GM04503 (cell line): ENCODE measurements at regions not wholly inside any gene's neighbourhood (a gene's known extent, or its start where the extent isn't known, plus 50 kb on each side); places are given as distances from the start of the nearest gene placed in this dataset.
"Not testable (repeated sequence)": the region's sequence is repeated elsewhere in the genome, so short reads cannot be mapped to it uniquely, and the experiment has no call there.

Experiments used
- DNase-seq: peaks from one replicate; pipeline ENCODE4 v3.0.0-alpha.2; 2012; ENCODE audit warnings: low read depth

GRCh38 chr10:120204877-120205276, 252.2 kb upstream of the PLPP4 start:
- DNase-seq, result no peak

GRCh38 chr10:120205368-120206018, 251.5 kb upstream of the PLPP4 start:
- no peak for DNase-seq

GRCh38 chr10:120208488-120208887, 248.5 kb upstream of the PLPP4 start:
- DNase-seq, result no peak

GRCh38 chr10:120209124-120209762, 247.8 kb upstream of the PLPP4 start:
- no peak for DNase-seq

DNA sequence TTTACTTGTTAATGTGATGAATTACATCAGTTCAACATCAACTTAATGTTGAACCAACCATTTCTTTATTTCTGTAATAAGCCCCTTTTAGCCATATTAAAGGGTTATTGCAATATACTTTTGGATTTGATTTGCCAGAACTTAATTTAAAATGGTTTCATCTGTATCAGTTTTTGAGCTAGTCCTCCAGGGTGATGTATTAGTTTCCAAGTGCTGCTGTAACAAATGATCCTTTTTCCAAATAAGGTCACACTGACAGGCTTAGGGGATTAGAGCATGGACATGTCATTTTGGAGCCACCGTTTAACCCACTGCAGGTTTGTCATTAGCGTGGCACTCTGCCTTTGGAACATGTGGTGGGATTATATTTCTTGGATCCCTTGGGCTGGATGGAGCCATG, 244.8 kb upstream of the PLPP4 start:
- DNase-seq, result no peak

DNA sequence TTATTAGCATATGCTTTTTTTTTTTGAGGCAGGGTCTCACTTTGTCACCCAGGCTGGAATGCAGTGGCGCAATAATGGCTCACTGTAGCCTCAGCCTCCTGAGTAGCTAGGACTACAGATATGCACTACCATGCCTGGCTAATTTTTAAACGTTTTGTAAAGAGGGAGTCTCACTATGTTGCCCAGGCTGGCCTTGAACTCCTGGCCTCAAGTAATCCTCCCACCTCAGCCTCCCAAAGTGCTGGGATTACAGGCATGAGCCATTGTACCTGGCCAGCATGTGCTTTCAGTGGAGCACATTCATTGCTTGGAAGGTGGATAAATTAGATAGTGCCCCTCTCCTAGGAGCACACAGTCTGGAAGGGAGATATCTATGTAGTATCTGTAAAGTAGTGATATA, 243.7 kb upstream of the PLPP4 start:
- not testable (repeated sequence) for DNase-seq

GRCh38 chr10:120217736-120218135, 239.3 kb upstream of the PLPP4 start:
- no peak for DNase-seq

DNA sequence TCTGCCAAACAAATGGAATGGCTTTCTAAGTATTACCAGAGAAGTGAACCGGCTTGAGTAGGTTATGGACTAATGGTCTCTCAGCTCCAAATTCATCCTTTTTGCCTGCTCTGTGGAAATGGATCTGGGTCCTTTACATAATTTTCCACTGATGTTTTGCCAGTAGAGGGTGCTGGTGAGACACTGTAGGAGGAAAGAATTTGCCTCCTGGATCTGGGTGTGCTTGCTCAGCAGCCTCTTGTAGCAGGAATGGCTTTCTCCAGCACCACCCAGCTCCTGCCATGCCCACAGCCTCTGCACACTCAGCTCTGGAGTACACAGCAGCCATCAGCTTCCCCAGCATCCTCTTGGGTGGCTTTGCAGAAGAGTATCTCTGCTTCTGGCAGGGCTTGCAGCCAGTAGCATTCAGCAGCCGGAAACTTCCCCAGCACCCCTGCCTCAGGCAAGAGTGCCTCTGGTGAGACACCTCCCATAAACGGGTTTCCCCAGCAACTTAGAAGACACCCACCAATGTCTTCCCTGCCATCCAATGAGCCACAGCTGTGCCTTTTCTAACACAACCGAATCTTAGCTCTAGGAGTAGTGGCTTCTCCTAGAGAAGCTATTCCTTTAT, 235.0 kb upstream of the PLPP4 start:
- DNase-seq, result peak; percentile 11

GRCh38 chr10:120229641-120230040, 227.4 kb upstream of the PLPP4 start:
- DNase-seq, result no peak

- not testable (repeated sequence) for DNase-seq
These were observed 217.3 kb upstream of the PLPP4 start for GRCh38 chr10:120239695-120240094.

- no peak for DNase-seq
These were observed 205.1 kb upstream of the PLPP4 start for GRCh38 chr10:120251821-120252442.

DNA sequence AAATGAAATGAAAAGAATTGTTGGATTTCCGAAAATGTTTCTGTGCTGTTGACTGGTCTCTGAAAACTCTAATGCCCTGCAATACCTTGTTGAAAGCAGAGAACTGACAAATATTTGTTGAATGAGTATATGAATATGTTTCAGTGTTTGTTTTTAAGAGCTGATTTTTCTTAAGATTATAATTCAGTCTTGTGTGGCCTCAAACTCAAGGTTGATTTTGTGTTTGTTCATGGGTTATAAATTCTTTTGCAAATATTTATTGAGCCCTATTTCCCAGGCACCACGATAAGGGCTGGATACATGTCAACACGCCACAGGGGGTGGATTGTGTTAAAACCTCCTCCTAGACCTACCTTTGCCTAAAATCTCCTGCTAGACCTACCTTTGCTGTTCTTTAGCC, 203.9 kb upstream of the PLPP4 start:
- DNase-seq, result no peak

DNA sequence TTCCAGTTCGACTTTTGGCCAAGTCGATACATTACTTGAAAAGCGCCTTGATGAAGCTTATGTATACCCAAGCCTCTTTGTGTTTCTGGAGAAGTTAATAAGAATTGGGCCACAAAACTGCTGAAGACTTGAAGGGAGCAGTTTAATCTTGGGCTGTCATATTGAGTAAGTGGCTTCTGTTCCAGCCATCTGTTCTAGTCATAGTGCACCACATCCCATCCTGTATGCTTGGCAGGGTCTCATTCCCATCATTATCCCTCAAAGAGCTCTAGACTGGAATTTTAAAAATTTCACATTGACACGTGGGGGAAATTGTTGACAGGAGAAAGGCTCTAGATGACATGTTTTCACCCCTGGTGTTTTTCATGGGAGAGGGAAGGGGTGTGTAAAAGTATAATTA, 196.6 kb upstream of the PLPP4 start:
- no peak for DNase-seq

- DNase-seq, result peak; percentile 1
These were observed 194.0 kb upstream of the PLPP4 start for GRCh38 chr10:120262857-120263547.

DNA sequence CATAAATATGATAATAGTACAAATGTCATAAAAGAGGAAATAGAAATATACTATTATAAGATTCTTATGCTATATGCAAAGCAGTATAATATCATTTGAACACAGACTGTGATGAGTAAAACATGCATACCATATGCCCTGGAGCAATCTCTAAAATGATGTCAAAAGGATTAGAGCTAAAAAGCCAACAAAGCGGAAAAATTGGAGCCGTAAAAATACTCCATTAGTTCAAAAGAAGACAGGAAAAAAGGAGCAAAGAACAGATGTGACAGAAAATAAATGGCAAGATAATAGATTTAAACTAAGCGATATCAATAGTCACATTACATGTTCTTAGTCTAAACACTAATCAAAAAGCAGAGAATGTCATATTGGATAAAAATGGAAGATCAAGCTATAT, 191.0 kb upstream of the PLPP4 start:
- no peak for DNase-seq

DNA sequence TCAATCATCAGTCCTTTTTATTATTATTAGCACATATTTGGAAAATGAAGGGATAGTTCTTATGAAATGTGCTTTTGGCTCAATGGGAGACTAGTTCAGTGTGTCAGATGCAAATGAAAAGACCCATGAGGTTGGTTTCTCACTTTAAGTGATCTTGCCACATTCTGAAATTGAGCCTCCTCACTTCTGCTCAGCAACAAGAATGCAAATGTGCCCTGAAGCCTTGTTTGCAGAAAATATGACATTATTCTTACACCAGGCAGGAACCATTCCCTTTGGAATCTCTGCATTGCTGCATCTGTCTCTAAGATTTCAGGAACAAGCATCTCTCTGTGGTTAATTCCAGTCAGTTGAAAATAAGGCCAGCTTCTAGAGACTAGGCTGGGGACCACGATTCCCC, 186.1 kb upstream of the PLPP4 start:
- DNase-seq, result no peak

DNA sequence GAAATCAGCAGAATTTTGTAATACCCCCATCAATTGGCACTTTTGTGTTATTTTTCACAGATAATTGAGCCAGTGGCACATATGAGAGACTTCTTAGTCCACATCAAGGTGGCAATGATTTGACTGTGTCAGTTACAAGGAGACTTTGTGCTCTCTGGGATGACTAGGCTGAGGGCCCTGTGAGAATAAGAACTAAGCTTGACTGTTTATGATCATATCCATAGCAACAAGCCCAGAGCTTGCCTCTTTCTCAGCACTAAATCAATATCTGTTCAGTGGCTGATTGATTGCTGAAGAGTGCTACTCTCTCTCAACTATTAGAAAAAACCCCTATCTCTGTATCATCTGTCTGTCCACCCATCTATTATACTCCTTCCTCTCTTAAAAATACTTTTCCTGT, 185.3 kb upstream of the PLPP4 start:
- DNase-seq, result no peak

GRCh38 chr10:120272350-120272749, 184.7 kb upstream of the PLPP4 start:
- DNase-seq, result no peak

- DNase-seq, result no peak
These were observed 179.0 kb upstream of the PLPP4 start for GRCh38 chr10:120278069-120278468.

- no peak for DNase-seq
These were observed 177.8 kb upstream of the PLPP4 start for GRCh38 chr10:120279196-120279595.

DNA sequence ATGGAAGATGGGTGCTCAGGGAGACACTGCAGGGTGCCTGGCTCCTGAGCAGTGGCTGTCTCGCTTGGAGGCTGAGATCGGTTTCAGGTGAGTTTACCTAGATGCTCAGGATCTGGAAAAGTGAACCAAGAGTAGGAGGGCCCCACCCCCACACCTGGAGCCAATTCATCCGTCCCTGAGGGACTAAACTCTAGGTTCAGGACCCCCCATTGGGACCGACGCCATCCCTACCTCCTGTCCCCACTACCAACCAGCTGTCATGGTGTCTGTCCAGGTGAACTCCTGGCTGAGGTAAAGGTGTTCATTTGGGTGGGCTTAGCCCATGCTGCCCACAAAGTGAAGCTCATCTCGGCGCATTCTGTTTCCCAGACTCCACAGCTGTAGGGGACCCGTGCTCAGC, 174.6 kb upstream of the PLPP4 start:
- no peak for DNase-seq

GRCh38 chr10:120282846-120283492, 174.1 kb upstream of the PLPP4 start:
- no peak for DNase-seq
